Glutamatergic neuron (in vitro differentiated cells): ENCODE measurements at regions not wholly inside any gene's neighbourhood (a gene's known extent, or its start where the extent isn't known, plus 50 kb on each side); places are given as distances from the start of the nearest gene placed in this dataset.

Experiments used
- DNase-seq: peaks from one replicate; pipeline ENCODE4 v3.0.0; 2022
- H3K27ac Mint-ChIP-seq: one replicate; pipeline ENCODE4 v1.8.0; 2020; ENCODE audit warnings: mild to moderate bottlenecking, mixed read lengths, inconsistent platforms; ENCODE audit not compliant: unreplicated experiment
- H3K27me3 Mint-ChIP-seq: one replicate; pipeline ENCODE4 v1.8.0; 2020; ENCODE audit warnings: mild to moderate bottlenecking, moderate library complexity, mixed read lengths, inconsistent platforms; ENCODE audit not compliant: unreplicated experiment
- H3K36me3 Mint-ChIP-seq: one replicate; pipeline ENCODE4 v1.8.0; 2020; ENCODE audit warnings: mild to moderate bottlenecking, mixed read lengths, inconsistent platforms; ENCODE audit not compliant: unreplicated experiment
- H3K4me1 Mint-ChIP-seq: one replicate; pipeline ENCODE4 v1.8.0; 2020; ENCODE audit warnings: mild to moderate bottlenecking, low read depth, mixed read lengths, inconsistent platforms; ENCODE audit not compliant: unreplicated experiment
- H3K4me3 Mint-ChIP-seq: one replicate; pipeline ENCODE4 v1.8.0; 2020; ENCODE audit warnings: mild to moderate bottlenecking, mixed read lengths, inconsistent platforms; ENCODE audit not compliant: unreplicated experiment
- H3K9me3 Mint-ChIP-seq: one replicate; pipeline ENCODE4 v1.8.0; 2020; ENCODE audit warnings: mild to moderate bottlenecking, moderate library complexity, mixed read lengths, inconsistent platforms; ENCODE audit not compliant: unreplicated experiment
- CTCF ChIP-seq: fragments of 200-600 bp; sonication (generic); IDR thresholded peaks from one replicate; pipeline ENCODE4 v1.5.0; 2021; ENCODE audit not compliant: partially characterized antibody, unreplicated experiment

- Mint-ChIP-seq H3K36me3 (peaks cover 11% of the 10 kb centered on the region), H3K9me3 (no peaks in the 10 kb centered on the region), H3K4me3 (no peak overlapping the region), H3K4me1 (no peaks in the 10 kb centered on the region), H3K27ac (no peak overlapping the region), H3K27me3 (peaks cover 1% of the 10 kb centered on the region)
- TF ChIP-seq CTCF: no peak
- no peak for DNase-seq
Observed at GRCh38 chr2:23093513-23093912, 291.5 kb upstream of the KLHL29 start.

- Mint-ChIP-seq H3K27ac (no peak overlapping the region), H3K9me3 (no peaks in the 10 kb centered on the region), H3K27me3 (no peaks in the 10 kb centered on the region), H3K36me3 (no peaks in the 10 kb centered on the region), H3K4me1 (no peaks in the 10 kb centered on the region), H3K4me3 (no peak overlapping the region)
- DNase-seq: no peak
- no peak for TF ChIP-seq CTCF
Observed at GRCh38 chr2:23096906-23097602, 287.9 kb upstream of the KLHL29 start.

GRCh38 chr2:23100406-23100805 lies 284.6 kb upstream of the KLHL29 start:
- H3K27me3 Mint-ChIP-seq: no peaks in the 10 kb centered on the region
- H3K36me3 Mint-ChIP-seq: peaks cover 5% of the 10 kb centered on the region
- H3K4me3 Mint-ChIP-seq: no peak overlapping the region
- H3K27ac Mint-ChIP-seq: no peak overlapping the region
- no peak for DNase-seq
- no peak for TF ChIP-seq CTCF
- H3K9me3 Mint-ChIP-seq: no peaks in the 10 kb centered on the region
- no peaks in the 10 kb centered on the region for H3K4me1 Mint-ChIP-seq

GRCh38 chr2:23106242-23106785 lies 278.7 kb upstream of the KLHL29 start:
- H3K9me3 Mint-ChIP-seq: peaks cover 3% of the 10 kb centered on the region
- no peak for DNase-seq
- no peak for TF ChIP-seq CTCF
- no peak overlapping the region for H3K4me3 Mint-ChIP-seq
- H3K4me1 Mint-ChIP-seq: no peaks in the 10 kb centered on the region
- H3K27ac Mint-ChIP-seq: no peak overlapping the region
- H3K36me3 Mint-ChIP-seq: peaks cover 5% of the 10 kb centered on the region
- H3K27me3 Mint-ChIP-seq: no peaks in the 10 kb centered on the region

- H3K4me3 Mint-ChIP-seq: no peak overlapping the region
- peaks cover 3% of the 10 kb centered on the region for H3K9me3 Mint-ChIP-seq
- H3K27me3 Mint-ChIP-seq: no peaks in the 10 kb centered on the region
- TF ChIP-seq CTCF: no peak
- H3K36me3 Mint-ChIP-seq: peaks cover 5% of the 10 kb centered on the region
- DNase-seq: no peak
- H3K4me1 Mint-ChIP-seq: no peaks in the 10 kb centered on the region
- no peak overlapping the region for H3K27ac Mint-ChIP-seq
Observed at GRCh38 chr2:23107327-23107941, 277.5 kb upstream of the KLHL29 start.
